NOMO-1 treated with DMSO at 0.1 percent for 48 hours (cell line): ENCODE measurements at regions not wholly inside any gene's neighbourhood (a gene's known extent, or its start where the extent isn't known, plus 50 kb on each side); places are given as distances from the start of the nearest gene placed in this dataset.

Experiments used
- DNase-seq: peaks from one replicate; lab custom pipeline; 2025; ENCODE audit not compliant: unreplicated experiment; lab: John Stamatoyannopoulos, UW

DNA sequence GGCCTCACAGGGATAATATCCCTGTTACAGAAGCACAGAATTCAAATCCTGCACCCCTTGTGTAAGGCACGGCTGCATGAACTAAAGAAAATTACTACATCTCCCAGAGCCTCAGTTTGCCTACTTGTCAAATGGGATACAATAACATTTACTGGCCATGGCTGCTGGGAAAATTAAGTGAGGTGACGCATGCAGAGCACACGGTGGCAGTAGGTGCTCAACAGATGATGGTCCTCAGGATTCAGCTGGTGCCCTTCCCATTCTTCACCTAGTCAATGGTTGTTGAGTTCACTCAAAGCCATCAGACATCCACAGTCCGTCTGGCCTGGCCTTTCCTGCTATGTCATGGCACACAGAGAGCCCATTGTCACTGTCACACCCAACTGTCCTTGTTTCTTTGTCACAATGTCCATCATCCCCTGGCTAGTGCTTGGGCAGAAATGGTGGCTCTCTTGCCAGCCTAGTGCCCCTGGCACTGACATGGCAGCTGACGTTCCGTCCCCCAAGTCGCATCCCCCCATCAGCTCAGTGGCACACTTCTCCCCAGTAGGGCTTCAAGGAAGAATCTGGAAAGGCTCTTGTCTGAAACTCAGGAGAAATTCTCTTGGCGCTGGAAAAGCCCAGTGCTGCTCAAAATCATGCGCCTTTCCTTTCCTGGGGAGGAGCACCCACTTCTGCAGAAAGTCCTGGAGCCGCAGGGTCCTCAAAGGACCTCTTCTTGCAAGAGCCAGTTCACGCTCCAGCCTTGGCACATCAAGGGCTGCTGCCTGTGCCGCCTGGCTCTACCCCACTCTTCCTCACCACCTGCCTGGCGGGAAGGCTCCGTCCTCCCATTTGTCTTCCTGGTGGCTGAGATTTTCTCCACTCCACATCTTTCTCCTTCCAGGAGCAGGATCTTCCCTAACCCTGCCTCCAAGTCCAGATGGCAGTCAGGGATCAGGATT, 55.9 kb upstream of the SLC66A3 start:
- DNase-seq = no peak

- no peak for DNase-seq
Observed at GRCh38 chr2:11100130-11100529, 55.1 kb upstream of the SLC66A3 start.

DNA sequence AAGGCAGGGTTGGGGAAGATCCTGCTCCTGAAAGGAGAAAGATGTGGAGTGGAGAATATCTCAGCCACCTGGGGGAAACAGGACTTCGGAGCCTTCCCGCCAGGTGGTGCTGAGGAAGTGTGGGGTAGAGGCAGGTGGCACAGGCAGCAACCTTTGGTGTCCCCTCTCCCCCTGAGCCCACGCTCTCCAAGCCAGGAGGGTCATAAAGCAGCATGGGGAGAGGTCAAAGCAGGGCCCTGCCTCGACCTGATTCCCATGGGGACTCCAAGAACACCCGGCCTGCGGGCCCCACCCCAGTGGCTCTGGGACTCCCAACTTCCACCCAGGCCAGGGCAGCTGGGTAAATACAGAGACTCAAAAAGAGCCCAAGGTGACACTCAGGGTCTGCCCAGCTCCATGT, 54.3 kb upstream of the SLC66A3 start:
- DNase-seq = no peak

GRCh38 chr2:11101430-11101829, 53.8 kb upstream of the SLC66A3 start:
- no peak for DNase-seq

DNA sequence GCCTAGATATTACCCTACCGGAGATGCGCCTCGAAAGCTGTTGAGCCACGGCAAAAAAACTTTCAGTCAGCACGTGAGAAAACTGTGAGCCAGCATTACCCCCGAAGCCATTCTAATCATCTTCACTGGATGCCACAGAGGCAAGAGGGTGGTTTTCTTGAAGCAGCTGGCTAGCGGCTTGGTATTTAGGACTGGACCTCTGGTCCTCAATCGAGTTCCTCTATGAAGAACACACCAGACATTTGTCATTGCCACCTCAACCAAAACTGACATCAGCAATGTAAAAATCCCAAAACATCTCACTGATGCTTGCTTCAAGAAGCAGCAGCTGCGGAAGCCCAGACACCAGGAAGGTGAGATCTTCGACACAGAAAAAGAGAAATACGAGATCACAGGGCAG, 52.8 kb upstream of the SLC66A3 start:
- DNase-seq = no peak

DNA sequence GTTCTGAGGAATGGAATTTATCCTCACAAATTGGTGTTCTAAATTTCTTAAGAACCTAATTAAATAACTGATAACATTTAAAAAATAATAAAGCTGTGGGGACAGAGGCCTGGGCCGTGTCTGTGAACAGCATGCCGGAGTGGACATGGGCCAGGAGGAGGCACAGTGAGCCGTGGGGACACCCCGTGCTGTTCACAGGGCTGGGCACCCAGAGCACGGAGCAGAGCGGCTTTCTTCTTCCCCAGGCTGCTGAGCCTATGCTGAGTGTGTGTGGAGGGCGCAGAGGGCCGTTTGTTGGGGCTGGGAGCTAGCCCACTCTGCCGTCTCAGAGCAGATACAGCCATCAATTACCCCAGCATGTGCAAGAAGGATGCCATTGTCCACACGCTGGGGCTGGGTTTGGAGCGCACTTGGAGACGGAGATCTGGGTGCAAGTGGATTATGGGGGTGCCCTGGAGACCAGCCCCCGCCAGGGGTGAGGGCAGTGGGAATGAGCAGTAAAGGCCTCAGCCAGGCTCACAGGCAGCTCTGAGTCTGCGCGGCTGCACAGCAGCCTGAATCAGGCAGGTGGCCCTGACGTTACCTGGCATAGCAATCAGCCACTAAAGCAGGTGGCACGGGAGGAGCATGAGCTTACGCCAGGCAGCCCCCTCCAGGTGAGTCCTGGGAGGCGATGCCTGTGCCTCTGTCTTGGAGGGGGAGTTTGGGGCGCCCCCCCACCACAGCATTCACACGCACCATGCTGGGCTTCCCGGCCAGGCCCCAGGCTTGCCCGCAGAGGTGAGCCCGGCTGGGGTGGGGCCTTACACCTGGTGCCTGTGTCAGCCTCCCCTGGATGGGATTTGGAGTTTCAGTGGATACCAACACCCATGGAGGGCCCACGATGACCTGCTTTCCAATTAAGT, 52.1 kb upstream of the SLC66A3 start:
- DNase-seq = no peak

- no peak for DNase-seq
Observed at GRCh38 chr2:11103984-11104793, 51.1 kb upstream of the SLC66A3 start.

DNA sequence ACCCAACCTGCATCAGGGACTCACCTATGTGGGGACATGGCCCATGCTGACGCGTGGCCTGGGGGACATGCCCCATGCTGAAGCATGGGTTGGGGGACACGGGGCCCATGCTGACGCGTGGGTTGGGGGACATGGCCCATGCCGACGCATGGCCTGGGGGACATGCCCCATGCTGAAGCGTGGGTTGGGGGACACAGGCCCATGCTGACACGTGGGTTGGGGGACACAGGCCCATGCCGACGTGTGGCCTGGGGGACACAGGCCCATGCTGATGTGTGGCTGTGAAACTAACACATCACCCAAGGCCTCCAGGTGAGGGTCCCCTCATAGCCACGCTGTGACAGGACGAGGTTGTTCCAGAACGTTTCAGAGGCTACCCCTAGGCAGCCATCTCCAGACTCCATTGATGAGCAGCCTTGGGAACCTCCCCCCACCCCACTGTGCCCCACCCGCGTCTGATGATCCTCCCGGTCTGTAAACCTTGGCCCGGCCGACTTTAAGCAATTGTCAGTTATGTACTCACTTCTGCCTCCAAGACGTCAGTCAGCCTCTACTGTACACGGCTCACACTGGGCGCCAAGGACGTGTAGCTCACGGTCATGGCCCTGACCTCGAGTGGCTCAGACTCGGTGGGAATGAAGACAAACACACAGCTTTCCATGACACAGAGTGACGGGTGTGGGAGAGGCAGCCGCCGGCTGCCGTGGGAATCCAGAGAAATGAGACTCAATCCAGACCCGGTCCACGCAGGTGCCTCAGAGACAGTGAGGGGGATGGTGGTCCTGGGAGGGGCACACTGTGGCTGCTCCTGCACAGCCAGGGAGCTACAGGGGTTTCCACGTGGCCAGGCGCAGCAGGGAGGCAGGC, 50.2 kb upstream of the SLC66A3 start:
- no peak for DNase-seq
